DMS 273 (cell line): ENCODE measurements at regions not wholly inside any gene's neighbourhood (a gene's known extent, or its start where the extent isn't known, plus 50 kb on each side); places are given as distances from the start of the nearest gene placed in this dataset.

Source experiments
- DNase-seq: peaks from one replicate; lab custom pipeline; 2025; ENCODE audit not compliant: unreplicated experiment; lab: John Stamatoyannopoulos, UW

GRCh38 chrX:5537098-5537497, 691.6 kb downstream of the NLGN4X start:
- no peak for DNase-seq

DNA sequence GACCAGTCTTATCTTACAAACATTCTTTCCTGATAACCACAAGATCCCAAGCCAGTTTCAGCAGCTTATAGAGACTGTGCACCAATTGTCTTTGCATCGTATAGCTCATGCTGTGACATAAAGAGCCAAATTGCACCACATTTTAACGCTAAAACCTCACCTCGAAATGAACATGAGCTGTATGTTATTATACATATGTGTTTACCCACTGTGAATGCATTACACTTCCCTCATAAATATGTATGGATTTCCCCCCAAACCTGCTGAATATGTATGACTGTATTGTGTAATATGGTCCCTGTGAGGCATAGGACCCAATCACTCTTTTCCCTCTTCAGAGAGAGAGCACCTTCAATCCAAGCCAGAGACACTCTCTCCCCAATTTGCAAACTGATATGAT, 692.4 kb downstream of the NLGN4X start:
- DNase-seq: no peak

DNA sequence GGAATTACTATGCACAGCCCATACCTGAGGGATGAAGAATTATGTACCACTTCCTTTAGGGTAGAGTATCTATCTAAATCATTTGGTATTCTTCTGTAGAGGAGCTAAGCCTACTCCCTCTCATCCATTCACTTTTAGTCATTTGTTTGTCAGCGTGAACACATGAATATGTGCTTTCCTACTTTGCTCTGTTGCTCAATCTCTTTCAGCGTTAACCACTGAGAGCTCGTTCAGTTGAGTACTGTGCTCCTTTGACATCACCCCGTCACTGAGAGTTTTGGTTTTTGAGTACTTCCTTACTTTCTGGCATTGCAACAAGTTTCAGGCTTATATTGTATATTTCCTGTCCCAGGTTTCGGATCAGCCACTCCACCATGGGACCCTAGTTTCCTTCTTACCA, 700.6 kb downstream of the NLGN4X start:
- DNase-seq: no peak

DNA sequence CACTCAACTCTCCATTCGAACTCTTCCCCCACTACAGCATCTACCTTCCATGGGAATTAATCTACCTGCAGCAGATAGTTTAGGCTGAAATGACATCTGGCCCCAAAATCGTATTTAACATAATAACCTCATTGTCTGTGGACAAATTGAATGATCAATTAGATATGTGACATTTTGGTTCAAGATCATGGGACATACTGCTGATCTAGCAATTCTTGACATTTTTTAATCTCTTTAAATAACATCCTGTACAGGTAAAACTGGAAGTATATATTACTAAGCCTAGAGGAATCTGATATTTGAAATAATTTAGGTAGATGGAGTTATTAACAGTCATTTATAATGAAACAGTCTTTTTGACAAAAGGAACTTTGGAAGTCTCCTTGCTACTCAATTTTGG, 702.5 kb downstream of the NLGN4X start:
- DNase-seq: no peak

- DNase-seq: no peak
Observed at GRCh38 chrX:5490786-5491563, 737.7 kb downstream of the NLGN4X start.

GRCh38 chrX:5474282-5474681, 754.4 kb downstream of the NLGN4X start:
- no peak for DNase-seq

DNA sequence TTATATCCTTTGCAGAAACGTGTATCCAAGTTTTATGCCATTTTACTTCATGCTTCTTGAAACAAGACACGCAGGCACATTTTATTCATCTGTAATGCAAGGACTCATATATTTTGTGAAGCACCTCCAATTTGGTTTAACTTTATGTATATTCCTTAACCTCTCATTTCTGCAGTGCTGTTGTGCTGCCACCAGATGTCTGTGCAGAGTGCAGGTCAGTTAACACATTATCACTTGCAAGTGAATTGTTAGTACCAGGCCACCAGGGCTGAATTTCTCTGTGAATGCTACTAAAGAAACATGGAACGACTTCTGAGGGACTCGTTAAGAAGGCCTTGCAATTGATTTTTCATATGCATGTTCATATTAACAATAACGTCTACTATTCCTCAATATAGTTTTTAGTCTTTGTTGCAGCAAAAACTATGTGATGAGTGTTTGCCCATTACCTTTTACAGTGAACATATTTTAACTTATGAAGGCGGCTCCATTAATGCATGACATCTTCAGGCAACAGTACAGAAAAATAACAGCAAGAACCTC, 770.3 kb downstream of the NLGN4X start:
- peak; percentile 12 for DNase-seq

DNA sequence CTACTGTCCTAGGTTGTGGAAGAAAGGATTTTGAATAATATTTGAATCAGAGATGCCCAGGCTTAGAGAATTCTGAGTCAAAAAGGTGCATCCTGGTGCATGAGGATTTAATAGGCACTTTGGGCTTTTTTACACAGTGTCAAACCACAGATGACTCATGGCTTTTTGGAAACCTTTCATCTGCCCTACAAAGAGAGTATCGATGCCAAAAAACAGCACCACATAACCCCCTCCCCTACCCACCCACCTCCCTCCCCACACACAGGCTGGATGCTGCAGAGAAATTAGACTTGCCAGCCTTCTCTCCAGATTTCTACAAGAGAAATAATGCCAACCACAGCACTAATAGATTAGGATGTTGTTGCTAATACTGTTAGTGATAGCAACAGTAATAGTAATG, 779.3 kb downstream of the NLGN4X start:
- no peak for DNase-seq

- DNase-seq: no peak
Observed at GRCh38 chrX:5431823-5432222, 796.8 kb downstream of the NLGN4X start.

- DNase-seq: no peak
Observed at GRCh38 chrX:5425119-5425518, 803.5 kb downstream of the NLGN4X start.

GRCh38 chrX:5417381-5417780, 811.3 kb downstream of the NLGN4X start:
- no peak for DNase-seq

- DNase-seq: no peak
Observed at GRCh38 chrX:5415738-5416137, 812.9 kb downstream of the NLGN4X start.

- DNase-seq: no peak
Observed at GRCh38 chrX:5409106-5409505, 819.6 kb downstream of the NLGN4X start.

DNA sequence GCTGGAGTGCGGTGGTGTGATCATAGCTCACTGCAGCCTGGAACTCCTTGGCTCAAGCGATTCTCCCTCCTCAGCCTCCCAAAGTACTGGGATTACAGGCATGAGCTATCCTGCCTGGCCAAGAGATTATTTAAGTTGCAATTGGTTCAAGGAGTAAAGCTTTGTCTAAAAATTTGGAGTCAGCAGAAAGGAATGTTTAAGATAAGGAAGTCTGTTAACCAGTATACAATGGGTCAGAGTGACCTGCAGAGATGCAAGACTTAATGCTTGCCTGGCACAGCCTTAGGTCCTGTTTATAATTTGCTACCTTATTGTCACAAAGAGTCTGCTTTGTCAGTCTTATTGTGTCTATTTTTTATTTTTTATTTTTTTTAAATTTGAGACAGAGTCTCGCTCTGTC, 826.2 kb downstream of the NLGN4X start:
- DNase-seq: no peak

DNA sequence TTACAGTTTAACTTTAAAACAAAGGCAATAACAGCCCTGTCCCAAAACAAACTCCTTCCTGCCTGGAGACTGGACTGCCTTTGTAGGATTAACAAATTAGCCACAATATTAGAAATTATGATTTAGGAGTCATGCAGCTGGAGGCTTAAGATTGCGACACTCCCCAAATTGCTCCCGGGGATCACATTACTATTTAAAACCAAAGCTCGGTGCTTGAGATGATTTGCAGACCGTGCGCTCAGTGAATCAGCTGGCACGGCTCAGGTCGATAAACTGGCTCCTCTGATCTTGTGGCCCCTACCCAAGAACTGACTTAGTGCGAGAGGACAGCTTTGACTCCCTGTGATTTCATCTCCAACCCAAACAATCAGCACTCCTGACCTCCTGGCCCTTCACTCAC, 829.3 kb downstream of the NLGN4X start:
- DNase-seq: no peak

DNA sequence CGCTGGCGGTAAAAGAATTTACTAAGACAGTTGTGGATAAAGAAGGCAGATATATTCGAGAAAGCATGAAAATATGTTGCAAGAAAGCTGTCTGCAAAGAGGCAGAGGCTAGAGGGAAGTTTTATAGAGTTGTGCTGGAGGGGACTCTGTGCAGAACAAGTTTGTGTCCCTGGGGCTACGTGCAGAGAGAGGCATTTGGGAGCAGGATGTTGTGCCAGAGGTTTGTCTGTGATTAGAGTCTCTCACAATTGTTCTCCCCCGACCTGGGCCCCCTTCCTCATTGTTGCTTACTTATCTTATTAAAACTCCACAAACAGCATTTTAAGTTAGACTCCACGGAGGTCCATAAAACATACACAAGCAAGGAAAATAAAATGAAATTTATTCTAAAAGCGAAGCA, 831.3 kb downstream of the NLGN4X start:
- no peak for DNase-seq

GRCh38 chrX:5390376-5390775, 838.3 kb downstream of the NLGN4X start:
- no peak for DNase-seq

DNA sequence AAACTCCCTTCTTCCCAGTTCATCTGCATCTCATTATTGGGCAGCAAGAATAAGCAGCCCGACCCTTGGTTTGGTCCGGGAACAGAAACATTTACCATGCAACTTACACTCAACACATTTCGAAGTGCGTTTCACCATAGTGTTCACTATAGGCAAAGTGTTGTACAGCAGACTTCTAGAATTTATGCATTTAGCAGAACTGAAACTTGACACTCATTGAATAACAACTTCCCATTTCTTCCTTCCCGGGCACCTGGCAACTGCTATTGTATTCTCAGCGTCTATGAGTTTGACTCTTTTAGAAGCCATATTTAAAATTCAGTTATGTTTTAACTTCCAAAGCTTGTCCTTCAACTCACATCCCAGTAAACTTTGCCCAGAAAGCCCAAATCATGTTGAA, 840.6 kb downstream of the NLGN4X start:
- no peak for DNase-seq

- DNase-seq: no peak
Observed at GRCh38 chrX:5380426-5380825, 848.2 kb downstream of the NLGN4X start.

DNA sequence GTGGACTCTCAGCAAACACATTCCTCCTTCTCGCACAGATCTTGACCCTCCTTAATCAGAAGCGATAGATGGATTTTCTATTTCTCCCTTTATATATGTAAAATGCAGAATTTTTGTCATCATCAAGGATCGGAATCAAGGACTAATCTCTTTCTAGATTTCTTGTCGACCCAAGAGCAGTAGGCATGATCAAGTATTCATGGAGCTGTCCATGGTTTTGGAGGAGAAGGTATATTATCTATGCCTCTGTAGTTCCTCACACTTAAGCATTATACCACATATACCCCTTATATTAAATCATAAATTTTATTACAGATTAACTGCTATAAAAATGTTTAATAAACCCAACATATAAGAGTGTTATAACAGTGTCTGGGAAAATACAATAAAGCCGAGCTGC, 886.8 kb downstream of the NLGN4X start:
- DNase-seq: no peak

DNA sequence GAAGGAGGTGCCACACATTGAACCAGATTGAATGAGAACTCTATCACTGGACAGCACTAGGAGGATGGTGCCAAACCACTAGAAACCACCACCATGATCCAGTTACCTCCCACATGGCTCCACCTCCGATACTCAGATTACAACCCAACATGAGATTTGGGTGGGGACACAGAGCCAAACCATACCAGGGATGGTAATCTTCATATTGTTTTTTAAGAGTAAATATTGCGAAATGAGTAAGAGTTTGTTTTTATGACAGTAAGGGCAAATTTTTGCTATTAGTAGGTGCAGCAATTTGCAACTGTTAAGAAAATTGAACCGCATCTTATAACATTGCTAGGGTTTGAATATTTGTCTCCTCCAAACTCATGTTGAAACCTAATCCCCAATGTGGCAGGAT, 891.5 kb downstream of the NLGN4X start:
- DNase-seq: no peak

DNA sequence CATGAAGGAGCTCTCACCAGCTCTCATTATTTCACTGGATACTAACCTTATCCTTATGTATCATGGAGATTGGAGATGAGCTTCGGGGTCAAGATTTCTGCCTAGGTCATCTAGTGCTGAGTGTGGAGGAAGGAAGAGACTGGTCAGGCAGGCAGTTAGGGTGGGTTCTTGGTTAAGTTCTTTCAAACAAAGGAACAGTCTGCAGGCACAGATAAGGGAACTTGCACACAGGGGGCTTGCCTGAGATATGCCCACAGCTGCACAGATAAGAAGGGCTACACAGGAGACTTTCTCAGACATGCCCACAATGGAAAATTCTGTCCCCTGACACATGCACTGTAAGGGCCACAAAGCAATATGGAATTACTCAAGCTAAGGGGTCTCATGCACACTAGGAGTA, 904.1 kb downstream of the NLGN4X start:
- DNase-seq: no peak

DNA sequence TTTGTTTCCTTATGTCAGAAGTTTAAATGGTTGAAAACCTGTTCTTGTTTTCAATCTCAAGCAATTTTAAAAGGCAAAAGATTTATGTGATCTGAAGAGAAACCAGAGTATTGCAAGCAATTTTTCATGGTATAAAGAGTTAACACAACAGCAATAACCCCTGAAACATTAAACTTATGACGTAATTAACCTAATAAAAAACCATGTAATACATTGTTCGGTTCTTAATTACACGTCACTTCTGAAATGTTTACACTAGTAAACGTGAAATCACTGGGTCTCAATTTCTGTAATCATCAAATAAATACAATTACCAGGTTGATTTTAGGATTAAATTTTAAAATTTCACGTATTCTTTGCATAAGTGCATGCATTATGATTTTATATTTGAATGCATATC, 914.5 kb downstream of the NLGN4X start:
- no peak for DNase-seq
